GM19035 (cell line): ENCODE measurements at regions not wholly inside any gene's neighbourhood (a gene's known extent, or its start where the extent isn't known, plus 50 kb on each side); places are given as distances from the start of the nearest gene placed in this dataset.
"Not testable (repeated sequence)": the region's sequence is repeated elsewhere in the genome, so short reads cannot be mapped to it uniquely, and the experiment has no call there.

ENCODE experiments used
- ATAC-seq: cut with Tn5 transposase; IDR thresholded peaks from one replicate; pipeline ENCODE4 v1.9.1; 2021; ENCODE audit not compliant: unreplicated experiment

GRCh38 chr16:85435700-85436099 is 177.4 kb upstream of the GSE1 start:
- ATAC-seq: no peak

- ATAC-seq: no peak
Observed at GRCh38 chr16:85436207-85436606, 176.9 kb upstream of the GSE1 start.

GRCh38 chr16:85436636-85437165 is 176.4 kb upstream of the GSE1 start:
- ATAC-seq: no peak

GRCh38 chr16:85437166-85438052 is 175.7 kb upstream of the GSE1 start:
- ATAC-seq: no peak

- no peak for ATAC-seq
Observed at GRCh38 chr16:85438981-85439685, 174.0 kb upstream of the GSE1 start.

- ATAC-seq: no peak
Observed at GRCh38 chr16:85440744-85441143, 172.4 kb upstream of the GSE1 start.

GRCh38 chr16:85441189-85441889 is 171.8 kb upstream of the GSE1 start:
- no peak for ATAC-seq

- ATAC-seq: no peak
Observed at GRCh38 chr16:85441890-85442670, 171.0 kb upstream of the GSE1 start.

GRCh38 chr16:85443116-85443515 is 170.0 kb upstream of the GSE1 start:
- no peak for ATAC-seq

- ATAC-seq: no peak
Observed at GRCh38 chr16:85443531-85443930, 169.6 kb upstream of the GSE1 start.

- no peak for ATAC-seq
Observed at GRCh38 chr16:85445064-85445778, 167.9 kb upstream of the GSE1 start.

GRCh38 chr16:85445779-85446222 is 167.3 kb upstream of the GSE1 start:
- ATAC-seq: no peak

- no peak for ATAC-seq
Observed at GRCh38 chr16:85446951-85447692, 166.0 kb upstream of the GSE1 start.

GRCh38 chr16:85447693-85448313 is 165.3 kb upstream of the GSE1 start:
- no peak for ATAC-seq

GRCh38 chr16:85448557-85449190 is 164.4 kb upstream of the GSE1 start:
- ATAC-seq: no peak

- no peak for ATAC-seq
Observed at GRCh38 chr16:85449191-85449884, 163.8 kb upstream of the GSE1 start.

- no peak for ATAC-seq
Observed at GRCh38 chr16:85449885-85450245, 163.3 kb upstream of the GSE1 start.

GRCh38 chr16:85451142-85451541 is 162.0 kb upstream of the GSE1 start:
- ATAC-seq: not testable (repeated sequence)
